ENCODE measurements at regions not wholly inside any gene's neighbourhood (a gene's known extent, or its start where the extent isn't known, plus 50 kb on each side); places are given as distances from the start of the nearest gene placed in this dataset.

DNA sequence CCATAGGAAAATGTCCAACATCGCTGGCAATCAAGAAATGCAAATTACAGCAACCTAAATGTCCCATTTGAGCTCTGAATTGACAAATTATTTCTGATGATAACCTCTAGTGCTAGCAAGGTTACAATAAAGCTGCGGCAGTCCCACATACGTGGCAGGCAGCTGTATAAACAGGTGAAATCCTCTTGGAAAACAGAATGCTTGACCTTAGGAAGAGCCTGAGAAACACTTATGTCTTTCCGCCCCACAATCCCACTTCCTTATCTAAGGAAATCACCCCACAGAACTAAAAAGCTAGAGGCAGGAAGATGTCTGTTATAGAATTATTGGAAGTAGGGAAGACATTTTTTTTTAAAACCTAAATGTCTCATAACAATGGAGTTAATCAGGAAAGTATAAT is 154.3 kb downstream of the KATNIP start:
- Histone ChIP-seq H3K9me3 (no peaks in the 10 kb centered on the region), H3K36me3 (ENCODE audit: low read depth) (no peaks in the 10 kb centered on the region), H3K4me1 (ENCODE audit: low read depth) (no peaks in the 10 kb centered on the region), H3K4me3 (no peak overlapping the region)
- intact Hi-C loops (cut with DNase I, micrococcal nuclease) = no loop called here
- TF ChIP-seq, protein P1, sequence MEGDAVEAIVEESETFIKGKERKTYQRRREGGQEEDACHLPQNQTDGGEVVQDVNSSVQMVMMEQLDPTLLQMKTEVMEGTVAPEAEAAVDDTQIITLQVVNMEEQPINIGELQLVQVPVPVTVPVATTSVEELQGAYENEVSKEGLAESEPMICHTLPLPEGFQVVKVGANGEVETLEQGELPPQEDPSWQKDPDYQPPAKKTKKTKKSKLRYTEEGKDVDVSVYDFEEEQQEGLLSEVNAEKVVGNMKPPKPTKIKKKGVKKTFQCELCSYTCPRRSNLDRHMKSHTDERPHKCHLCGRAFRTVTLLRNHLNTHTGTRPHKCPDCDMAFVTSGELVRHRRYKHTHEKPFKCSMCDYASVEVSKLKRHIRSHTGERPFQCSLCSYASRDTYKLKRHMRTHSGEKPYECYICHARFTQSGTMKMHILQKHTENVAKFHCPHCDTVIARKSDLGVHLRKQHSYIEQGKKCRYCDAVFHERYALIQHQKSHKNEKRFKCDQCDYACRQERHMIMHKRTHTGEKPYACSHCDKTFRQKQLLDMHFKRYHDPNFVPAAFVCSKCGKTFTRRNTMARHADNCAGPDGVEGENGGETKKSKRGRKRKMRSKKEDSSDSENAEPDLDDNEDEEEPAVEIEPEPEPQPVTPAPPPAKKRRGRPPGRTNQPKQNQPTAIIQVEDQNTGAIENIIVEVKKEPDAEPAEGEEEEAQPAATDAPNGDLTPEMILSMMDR (IDR thresholded peaks at IDR 0.05) = no peak
- DNase-seq (no peak), ATAC-seq (no peak)

DNA sequence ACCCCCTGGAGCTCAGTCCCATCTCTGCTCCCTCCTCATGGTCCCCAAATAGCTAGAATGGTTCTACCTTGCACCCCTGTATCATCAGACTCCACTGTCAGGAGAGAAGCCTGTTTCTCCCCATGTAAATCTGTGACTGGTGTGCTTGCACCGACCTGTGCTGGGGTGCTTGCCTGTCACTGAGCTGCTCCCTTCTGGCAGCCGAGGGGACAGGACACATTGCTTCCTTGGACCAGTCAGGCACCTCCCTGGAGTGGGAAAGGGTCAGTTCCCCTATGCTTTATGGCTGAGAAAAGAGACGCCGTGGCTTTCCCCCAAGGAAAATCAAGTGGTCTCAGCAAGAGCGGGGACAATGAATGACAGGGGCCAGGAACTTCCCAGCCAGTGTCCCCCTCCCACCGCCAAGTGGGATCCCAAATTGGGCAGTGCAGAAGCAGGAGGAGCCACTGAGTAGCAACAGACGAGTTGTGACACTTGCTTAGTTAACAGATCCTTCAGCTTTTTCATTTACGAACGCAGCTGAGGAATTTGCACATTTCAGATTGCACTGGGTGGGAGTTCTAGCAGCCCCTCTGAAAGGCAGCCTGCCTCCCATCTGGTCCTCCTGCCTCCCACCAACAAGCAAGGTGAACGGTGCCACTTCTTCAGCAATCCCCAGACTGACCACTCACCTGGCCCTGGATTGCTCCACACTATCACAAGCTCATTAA is 156.4 kb downstream of the KATNIP start:
- Histone ChIP-seq H3K4me3 (no peak overlapping the region), H3K36me3 (ENCODE audit: low read depth) (no peaks in the 10 kb centered on the region), H3K4me1 (ENCODE audit: low read depth) (no peaks in the 10 kb centered on the region), H3K9me3 (no peaks in the 10 kb centered on the region)
- intact Hi-C loops (cut with DNase I, micrococcal nuclease) = no loop called here
- DNase-seq = no peak
- TF ChIP-seq, protein P1 (IDR thresholded peaks at IDR 0.05) = no peak
- no peak for ATAC-seq

DNA sequence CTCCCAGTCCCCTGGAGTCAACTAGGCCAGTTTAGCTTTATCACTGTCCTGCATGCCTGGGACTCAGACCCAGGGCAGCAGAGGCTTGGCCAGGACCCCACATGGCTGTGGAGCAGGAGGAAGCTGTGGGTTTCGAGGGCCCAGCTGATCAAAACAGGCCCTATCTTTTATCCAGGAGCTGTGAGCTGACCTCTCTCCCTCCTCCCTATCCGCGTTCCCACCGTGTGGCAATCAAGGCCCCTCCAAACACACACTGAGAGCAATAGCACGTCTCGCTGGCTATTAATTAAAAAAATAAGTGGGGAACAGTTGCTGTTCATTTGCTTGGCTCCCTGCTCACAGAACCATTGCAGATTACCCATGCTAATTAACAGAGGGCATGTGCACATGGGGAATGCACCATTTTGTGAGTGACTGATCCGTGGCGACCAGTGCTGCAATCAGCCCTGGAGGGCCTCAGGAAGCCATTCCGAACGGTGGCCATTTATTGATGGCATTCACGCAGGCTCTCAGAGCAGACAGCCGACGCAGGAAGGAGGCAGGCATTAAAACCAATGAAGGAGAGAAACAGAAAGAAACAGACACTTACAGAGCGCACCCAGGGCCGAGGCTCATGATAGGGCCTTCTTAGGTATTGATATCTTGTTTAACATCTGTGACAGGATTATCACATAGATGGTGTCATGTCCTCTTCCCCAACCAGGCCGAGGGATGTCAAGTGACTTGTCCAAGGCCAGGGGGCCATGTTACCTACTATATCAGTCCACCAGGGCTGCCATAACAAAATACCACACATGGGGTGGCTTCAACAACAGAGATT is 157.1 kb downstream of the KATNIP start:
- DNase-seq = no peak
- no peak overlapping the region for H3K4me3 ChIP-seq
- no peaks in the 10 kb centered on the region for H3K4me1 ChIP-seq (ENCODE audit: low read depth)
- no peaks in the 10 kb centered on the region for H3K9me3 ChIP-seq
- intact Hi-C loops (cut with DNase I, micrococcal nuclease) = no loop called here
- no peak for ATAC-seq
- TF ChIP-seq, protein P1 (IDR thresholded peaks at IDR 0.05) = no peak
- no peaks in the 10 kb centered on the region for H3K36me3 ChIP-seq (ENCODE audit: low read depth)

DNA sequence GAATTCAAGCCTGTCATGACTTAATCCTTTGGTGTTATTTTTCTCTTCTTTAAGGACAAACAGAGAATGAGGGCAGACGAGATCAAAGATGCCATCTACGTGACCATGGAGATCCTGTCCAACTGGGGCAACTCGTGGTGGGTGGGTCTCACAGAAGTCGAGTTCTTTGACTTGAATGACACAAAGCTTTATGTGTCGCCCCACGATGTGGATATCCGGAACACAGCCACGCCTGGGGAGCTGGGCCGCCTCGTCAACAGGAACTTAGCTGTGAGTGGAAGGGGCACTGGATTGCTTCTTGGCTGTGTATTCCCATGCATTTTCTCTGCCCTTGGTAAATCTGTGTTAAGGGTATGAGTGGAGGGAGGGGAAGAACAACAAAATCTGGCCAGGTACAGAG is 158.7 kb downstream of the KATNIP start:
- intact Hi-C loops (cut with DNase I, micrococcal nuclease) = no loop called here
- Histone ChIP-seq H3K9me3 (no peaks in the 10 kb centered on the region), H3K4me1 (ENCODE audit: low read depth) (no peaks in the 10 kb centered on the region), H3K4me3 (no peak overlapping the region), H3K36me3 (ENCODE audit: low read depth) (no peaks in the 10 kb centered on the region)
- no peak for ATAC-seq
- TF ChIP-seq, protein P1 (IDR thresholded peaks at IDR 0.05) = no peak
- no peak for DNase-seq

DNA sequence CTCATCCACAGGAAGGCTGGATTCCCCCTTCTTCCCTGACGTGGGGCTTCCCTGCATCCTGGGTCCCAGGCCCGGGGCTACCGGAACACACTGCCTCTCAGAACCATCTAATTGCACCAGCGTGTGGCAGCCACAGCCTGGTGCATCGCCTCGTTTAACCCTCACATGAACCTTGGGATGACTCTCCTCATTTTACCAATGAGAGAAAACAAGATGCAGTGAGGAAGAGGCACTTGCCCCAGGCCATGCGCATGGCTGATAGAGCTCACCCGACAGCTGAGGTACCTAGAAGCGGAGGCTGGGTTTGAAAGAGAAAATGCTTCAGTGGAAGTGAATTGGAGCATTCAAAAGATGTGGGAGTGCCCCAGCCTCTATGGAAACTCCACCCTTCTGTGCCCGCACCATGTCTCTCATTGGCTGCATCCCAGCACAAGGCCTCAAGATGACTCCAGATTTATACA is 162.3 kb downstream of the KATNIP start:
- no peak for ATAC-seq
- no peak overlapping the region for H3K4me3 ChIP-seq
- no peaks in the 10 kb centered on the region for H3K36me3 ChIP-seq (ENCODE audit: low read depth)
- H3K9me3 ChIP-seq = no peaks in the 10 kb centered on the region
- TF ChIP-seq, protein P1 (IDR thresholded peaks at IDR 0.05) = no peak
- no peaks in the 10 kb centered on the region for H3K4me1 ChIP-seq (ENCODE audit: low read depth)
- DNase-seq = peak in 1 of 3 donors; percentile 3
- intact Hi-C loops (cut with DNase I, micrococcal nuclease) = no loop called here
